Liver (tissue), 8 donors: ENCODE measurements at regions not wholly inside any gene's neighbourhood (a gene's known extent, or its start where the extent isn't known, plus 50 kb on each side); places are given as distances from the start of the nearest gene placed in this dataset.

Experiments used
- DNase-seq: peaks from one replicate; pipeline ENCODE4 v3.0.0-alpha.2; 2017; ENCODE audit warnings: low spot score
- H3K27ac ChIP-seq, 2 donors: one replicate each; pipeline ENCODE4 v1.7.0; 2013; ENCODE audit warnings: inconsistent platforms in 2 of 2, low read length in 2 of 2, control low read depth in 1 of 2, low read depth in 1 of 2, mild to moderate bottlenecking in 1 of 2
- H3K27me3 ChIP-seq, 4 donors: one replicate each; pipeline versions ENCODE4 v1.6.1 to v1.7.0; 2013; ENCODE audit warnings: low read length in 3 of 4, inconsistent platforms in 1 of 4, mild to moderate bottlenecking in 1 of 4, moderate library complexity in 1 of 4; ENCODE audit not compliant: control insufficient read depth in 4 of 4, insufficient read depth in 4 of 4
- H3K36me3 ChIP-seq, 4 donors: one replicate each; pipeline versions ENCODE4 v1.6.1 to v1.7.0; 2013; ENCODE audit warnings: low read length in 3 of 4, mild to moderate bottlenecking in 3 of 4, low read depth in 1 of 4, moderate library complexity in 1 of 4; ENCODE audit not compliant: control insufficient read depth in 4 of 4, insufficient read depth in 3 of 4
- H3K4me1 ChIP-seq, 4 donors: one replicate each; pipeline versions ENCODE4 v1.6.1 to v1.7.0; 2013; ENCODE audit warnings: low read length in 3 of 4, mild to moderate bottlenecking in 3 of 4, moderate library complexity in 1 of 4; ENCODE audit not compliant: control insufficient read depth in 4 of 4, insufficient read depth in 4 of 4
- H3K4me3 ChIP-seq, 3 donors: one replicate each; pipeline versions ENCODE4 v1.6.1 to v1.7.0; 2013; ENCODE audit warnings: low read length in 3 of 3, control low read depth in 1 of 3, low read depth in 1 of 3, mild to moderate bottlenecking in 1 of 3
- H3K9ac ChIP-seq, 2 donors: one replicate each; pipeline ENCODE4 v1.7.0; 2013; ENCODE audit warnings: low read length in 2 of 2, mild to moderate bottlenecking in 2 of 2, moderate library complexity in 2 of 2, control low read depth in 1 of 2, low read depth in 1 of 2
- H3K9me3 ChIP-seq, 4 donors: one replicate each; pipeline versions ENCODE4 v1.6.1 to v1.7.0; 2013; ENCODE audit warnings: low read length in 3 of 4; ENCODE audit not compliant: control insufficient read depth in 4 of 4
- EGR1 ChIP-seq, 2 donors: IDR thresholded peaks; 2 replicates each; pipeline ENCODE4 v1.6.1; 2016 to 2018; ENCODE audit warnings: antibody characterized with exemption in 2 of 2, low read depth in 2 of 2
- FOXA1 ChIP-seq: IDR thresholded peaks from 2 replicates; pipeline ENCODE4 v1.6.1; 2016; ENCODE audit warnings: antibody characterized with exemption
- FOXA2 ChIP-seq: IDR thresholded peaks from 2 replicates; pipeline ENCODE4 v1.6.1; 2016; ENCODE audit warnings: antibody characterized with exemption
- GABPA ChIP-seq, 2 donors: IDR thresholded peaks in 1 of 2; conservative IDR thresholded peaks in 1 of 2; 2 replicates each; pipeline ENCODE4 v1.6.1; 2016; ENCODE audit warnings: antibody characterized with exemption in 2 of 2, mild to moderate bottlenecking in 1 of 2, moderate library complexity in 1 of 2
- HNF4A ChIP-seq, 2 donors: conservative IDR thresholded peaks; 2 replicates each; pipeline ENCODE4 v1.6.1; 2016; ENCODE audit warnings: antibody characterized with exemption in 2 of 2, mild to moderate bottlenecking in 2 of 2
- MAX ChIP-seq: IDR thresholded peaks from 2 replicates; pipeline ENCODE4 v1.6.1; 2016; ENCODE audit warnings: antibody characterized with exemption
- NR2F2 ChIP-seq: IDR thresholded peaks from 2 replicates; pipeline ENCODE4 v1.6.1; 2016; ENCODE audit warnings: antibody characterized with exemption
- RAD21 ChIP-seq, 2 donors: IDR thresholded peaks; 2 replicates each; pipeline ENCODE4 v1.6.1; 2016; ENCODE audit warnings: antibody characterized with exemption in 2 of 2, mild to moderate bottlenecking in 2 of 2
- RXRA ChIP-seq, 2 donors: IDR thresholded peaks; 2 replicates each; pipeline ENCODE4 v1.6.1; 2017 to 2018; ENCODE audit warnings: antibody characterized with exemption in 2 of 2, mild to moderate bottlenecking in 1 of 2
- SP1 ChIP-seq: IDR thresholded peaks from 2 replicates; pipeline ENCODE4 v1.6.1; 2018; ENCODE audit warnings: antibody characterized with exemption, mild to moderate bottlenecking
- TAF1 ChIP-seq: conservative IDR thresholded peaks from 2 replicates; pipeline ENCODE4 v1.6.1; 2016; ENCODE audit warnings: antibody characterized with exemption, mild to moderate bottlenecking
- YY1 ChIP-seq: IDR thresholded peaks from 2 replicates; pipeline ENCODE4 v1.6.1; 2016; ENCODE audit warnings: antibody characterized with exemption, mild to moderate bottlenecking
- WGBS: extraction: QIAGEN DNeasy Blood & Tissue Kit; methylation state at CpG from one replicate; pipeline ENCODE4 v1.1.7; 2013; 5-methylcytosine and 5-hydroxymethylcytosine counted together
- TF ChIP-seq, protein P1 (sequence below): fragments of 150-350 bp; IDR thresholded peaks from 2 replicates; pipeline ENCODE4 v1.5.1; 2017; ENCODE audit warnings: improper control_type of control experiment, low read depth, low read length; ENCODE audit not compliant: missing input control
- TF ChIP-seq, protein P2 (sequence below): IDR thresholded peaks from 2 replicates; pipeline ENCODE4 v1.6.1; 2016; ENCODE audit warnings: antibody characterized with exemption
- TF ChIP-seq, protein P3 (sequence below): IDR thresholded peaks from 2 replicates; pipeline ENCODE4 v1.6.1; 2016; ENCODE audit warnings: antibody characterized with exemption
- donor health status: healthy.
- donor health status: healthy.
- donor health status: healthy.
- donor health status: healthy.
- donor health status: healthy.

DNA sequence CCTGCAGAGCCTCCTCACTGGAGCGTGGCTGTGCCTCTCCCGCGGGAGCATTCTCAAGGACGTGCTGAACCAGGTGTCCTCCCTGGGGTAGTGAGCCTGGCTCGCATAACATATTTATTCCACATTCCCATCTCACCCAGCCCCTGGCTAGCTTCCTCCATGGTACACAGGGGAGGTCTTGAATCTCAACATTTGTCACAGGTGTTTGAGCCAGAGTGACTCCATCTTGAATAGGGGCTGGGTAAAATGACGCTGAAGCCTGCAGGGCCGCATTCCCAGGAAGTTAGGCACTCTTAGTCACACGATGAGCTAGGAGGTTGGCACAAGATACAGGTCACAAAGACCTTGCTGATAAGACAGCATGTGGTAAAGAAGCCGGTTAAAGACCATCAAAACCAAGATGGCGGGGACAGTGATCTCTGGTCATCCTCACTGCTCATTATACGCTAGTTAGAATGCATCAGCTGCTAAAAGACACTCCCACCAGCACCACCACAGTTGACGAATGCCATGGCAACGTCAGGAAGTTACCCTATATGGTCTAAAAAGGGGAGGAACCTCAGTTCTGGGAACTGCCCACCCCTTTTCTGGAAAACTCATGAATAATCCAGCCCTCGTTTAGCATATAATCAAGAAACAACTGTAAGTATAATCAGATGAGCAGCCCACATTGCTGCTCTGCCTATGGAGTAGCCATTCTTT lies 273.8 kb upstream of the IRX4 start (continued):
- TF ChIP-seq, protein P1, sequence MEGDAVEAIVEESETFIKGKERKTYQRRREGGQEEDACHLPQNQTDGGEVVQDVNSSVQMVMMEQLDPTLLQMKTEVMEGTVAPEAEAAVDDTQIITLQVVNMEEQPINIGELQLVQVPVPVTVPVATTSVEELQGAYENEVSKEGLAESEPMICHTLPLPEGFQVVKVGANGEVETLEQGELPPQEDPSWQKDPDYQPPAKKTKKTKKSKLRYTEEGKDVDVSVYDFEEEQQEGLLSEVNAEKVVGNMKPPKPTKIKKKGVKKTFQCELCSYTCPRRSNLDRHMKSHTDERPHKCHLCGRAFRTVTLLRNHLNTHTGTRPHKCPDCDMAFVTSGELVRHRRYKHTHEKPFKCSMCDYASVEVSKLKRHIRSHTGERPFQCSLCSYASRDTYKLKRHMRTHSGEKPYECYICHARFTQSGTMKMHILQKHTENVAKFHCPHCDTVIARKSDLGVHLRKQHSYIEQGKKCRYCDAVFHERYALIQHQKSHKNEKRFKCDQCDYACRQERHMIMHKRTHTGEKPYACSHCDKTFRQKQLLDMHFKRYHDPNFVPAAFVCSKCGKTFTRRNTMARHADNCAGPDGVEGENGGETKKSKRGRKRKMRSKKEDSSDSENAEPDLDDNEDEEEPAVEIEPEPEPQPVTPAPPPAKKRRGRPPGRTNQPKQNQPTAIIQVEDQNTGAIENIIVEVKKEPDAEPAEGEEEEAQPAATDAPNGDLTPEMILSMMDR: no peak
- no peak for TF ChIP-seq RAD21 (IDR thresholded peaks at IDR 0.05)

DNA sequence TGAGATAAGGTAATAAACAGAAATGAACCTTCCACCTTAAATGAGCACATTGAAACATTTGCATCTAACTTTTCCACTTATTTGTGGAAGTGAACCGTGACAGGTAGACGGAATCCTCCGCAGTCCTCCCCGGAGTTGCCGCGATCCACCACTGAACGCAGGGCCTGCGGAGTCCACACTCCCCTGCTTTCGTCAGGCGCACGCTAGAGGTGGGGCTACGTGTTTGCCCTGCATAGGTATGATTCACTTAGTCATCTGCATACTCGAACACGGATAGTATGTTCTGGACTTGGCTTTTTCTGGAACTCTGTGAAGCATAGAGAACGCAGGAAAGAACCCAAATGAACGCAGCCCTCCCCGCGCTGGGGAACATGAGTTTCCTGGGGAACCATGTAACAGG lies 272.8 kb upstream of the IRX4 start:
- no peak for DNase-seq
- H3K9me3 ChIP-seq: no peaks in the 10 kb centered on the region
- no peaks in the 10 kb centered on the region for H3K36me3 ChIP-seq
- no peak overlapping the region for H3K27ac ChIP-seq
- H3K27me3 ChIP-seq: peaks cover 0 to 5% (median 2%) of the 10 kb centered on the region in 4 donors
- 90% methylated on average over 18 of the region's 18 CpGs for WGBS
- TF ChIP-seq HNF4A (conservative IDR thresholded peaks at IDR 0.05): no peak
- no peak for TF ChIP-seq FOXA2
- no peak for TF ChIP-seq SP1
- no peak for TF ChIP-seq YY1
- TF ChIP-seq, protein P2, sequence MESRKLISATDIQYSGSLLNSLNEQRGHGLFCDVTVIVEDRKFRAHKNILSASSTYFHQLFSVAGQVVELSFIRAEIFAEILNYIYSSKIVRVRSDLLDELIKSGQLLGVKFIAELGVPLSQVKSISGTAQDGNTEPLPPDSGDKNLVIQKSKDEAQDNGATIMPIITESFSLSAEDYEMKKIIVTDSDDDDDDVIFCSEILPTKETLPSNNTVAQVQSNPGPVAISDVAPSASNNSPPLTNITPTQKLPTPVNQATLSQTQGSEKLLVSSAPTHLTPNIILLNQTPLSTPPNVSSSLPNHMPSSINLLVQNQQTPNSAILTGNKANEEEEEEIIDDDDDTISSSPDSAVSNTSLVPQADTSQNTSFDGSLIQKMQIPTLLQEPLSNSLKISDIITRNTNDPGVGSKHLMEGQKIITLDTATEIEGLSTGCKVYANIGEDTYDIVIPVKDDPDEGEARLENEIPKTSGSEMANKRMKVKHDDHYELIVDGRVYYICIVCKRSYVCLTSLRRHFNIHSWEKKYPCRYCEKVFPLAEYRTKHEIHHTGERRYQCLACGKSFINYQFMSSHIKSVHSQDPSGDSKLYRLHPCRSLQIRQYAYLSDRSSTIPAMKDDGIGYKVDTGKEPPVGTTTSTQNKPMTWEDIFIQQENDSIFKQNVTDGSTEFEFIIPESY: no peak
- TF ChIP-seq MAX: no peak
- no peak for TF ChIP-seq RXRA (IDR thresholded peaks at IDR 0.05)
- no peak for TF ChIP-seq EGR1 (IDR thresholded peaks at IDR 0.05; ENCODE audit: low read depth in 2 of 2)
- no peak for TF ChIP-seq TAF1
- no peak for TF ChIP-seq NR2F2
- TF ChIP-seq GABPA (IDR thresholded peaks at IDR 0.05 in 1 of 2, conservative IDR thresholded peaks at IDR 0.05 in 1 of 2): no peak
- TF ChIP-seq, protein P3, sequence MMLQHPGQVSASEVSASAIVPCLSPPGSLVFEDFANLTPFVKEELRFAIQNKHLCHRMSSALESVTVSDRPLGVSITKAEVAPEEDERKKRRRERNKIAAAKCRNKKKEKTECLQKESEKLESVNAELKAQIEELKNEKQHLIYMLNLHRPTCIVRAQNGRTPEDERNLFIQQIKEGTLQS: no peak
- TF ChIP-seq, protein P1: no peak
- TF ChIP-seq RAD21 (IDR thresholded peaks at IDR 0.05): no peak
- no peak for TF ChIP-seq FOXA1
- no peaks in the 10 kb centered on the region for H3K4me1 ChIP-seq
- no peak overlapping the region for H3K4me3 ChIP-seq
- no peak overlapping the region for H3K9ac ChIP-seq
